Ovary (tissue), 7 donors: ENCODE measurements at regions not wholly inside any gene's neighbourhood (a gene's known extent, or its start where the extent isn't known, plus 50 kb on each side); places are given as distances from the start of the nearest gene placed in this dataset.

Source experiments
- DNase-seq, 5 donors: peaks; one replicate each; pipeline ENCODE4 v3.0.0-alpha.2; 2019 to 2020
- H3K27ac ChIP-seq, 2 donors: fragments of 200-600 bp; one replicate each; pipeline versions ENCODE4 v1.5.1 to v1.8.0; 2019 to 2022
- H3K27me3 ChIP-seq: fragments of 200-600 bp; one replicate; pipeline ENCODE4 v1.8.0; 2022
- H3K36me3 ChIP-seq: fragments of 200-600 bp; sonication (generic); one replicate; pipeline ENCODE4 v1.5.1; 2019
- H3K4me1 ChIP-seq: one replicate; pipeline ENCODE4 v1.8.1; 2013; ENCODE audit warnings: mild to moderate bottlenecking, moderate library complexity; ENCODE audit not compliant: insufficient read depth
- H3K4me3 ChIP-seq: fragments of 200-600 bp; sonication (generic); one replicate; pipeline ENCODE4 v1.5.1; 2017
- H3K9me3 ChIP-seq, 2 donors: fragments of 200-600 bp in 1 of 2; sonication (generic) in 1 of 2; one replicate each; pipeline versions ENCODE4 v1.5.1 to v1.8.1; 2013 to 2019; ENCODE audit warnings: mild to moderate bottlenecking in 1 of 2, moderate library complexity in 1 of 2
- EP300 ChIP-seq: sonication (generic); formaldehyde crosslinking; IDR thresholded peaks from one replicate; pipeline ENCODE4 v1.6.1; 2017; ENCODE audit warnings: antibody characterized with exemption
- POLR2A ChIP-seq: fragments of 450-650 bp; IDR thresholded peaks from one replicate; pipeline ENCODE4 v1.6.1; 2017; ENCODE audit warnings: antibody characterized with exemption, mild to moderate bottlenecking, moderate library complexity
- WGBS, 3 donors: extraction: QIAGEN DNeasy Blood & Tissue Kit in 1 of 3; methylation state at CpG; one replicate each; pipeline versions ENCODE4 v1.1.5 to v1.1.7; 2013 to 2017; 5-methylcytosine and 5-hydroxymethylcytosine counted together
- intact Hi-C, 4 donors: fragments of 100-400 bp; cut with DNase I; formaldehyde crosslinking; loops; one replicate each; pipeline versions ENCODE4 v1.11.0 to v1.15.1; 2022 to 2023
- TF ChIP-seq, protein P1 (sequence below), 3 donors: fragments of 450-650 bp in 2 of 3; fragments of 200-600 bp in 1 of 3; IDR thresholded peaks; one replicate each; pipeline versions ENCODE4 v1.5.1 to v1.8.0; 2016 to 2022; ENCODE audit warnings: antibody characterized with exemption in 3 of 3, mild to moderate bottlenecking in 1 of 3
- donor health status: DM: no; HTN: no; CAD: no; lungs with moderate emphysema.
- donor health status: DM: no; HTN: no; CAD: no.
- donor health status: Bipolar disorder and iron deficiency.
- donor health status: DM: no; HTN: no; CAD: no.
- donor health status: DM: yes; HTN: yes; CAD: no.

DNA sequence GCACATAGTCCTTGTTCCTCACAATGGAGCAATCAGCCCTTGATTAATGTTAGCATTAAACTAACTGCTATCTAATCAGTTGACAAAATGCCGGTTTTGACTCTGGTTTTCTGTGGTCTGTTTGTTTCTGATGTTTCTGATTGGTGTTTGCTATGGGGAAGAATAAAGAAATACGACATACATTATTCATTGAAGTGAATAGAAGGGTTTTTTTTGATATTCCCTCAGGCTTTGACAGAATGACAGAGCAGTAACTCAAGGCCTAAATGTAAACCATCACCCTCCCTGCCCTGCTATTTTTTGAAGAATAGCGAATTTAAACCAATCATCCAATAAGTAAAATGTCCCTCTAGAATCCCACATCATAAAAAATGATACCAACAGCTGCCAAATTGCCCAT lies 65.5 kb upstream of the HS3ST1 start:
- no peak for DNase-seq
- Histone ChIP-seq H3K36me3 (no peaks in the 10 kb centered on the region), H3K4me1 (no peaks in the 10 kb centered on the region), H3K27ac (no peak overlapping the region), H3K4me3 (no peak overlapping the region), H3K9me3 (no peaks in the 10 kb centered on the region), H3K27me3 (no peaks in the 10 kb centered on the region)
- TF ChIP-seq, protein P1, sequence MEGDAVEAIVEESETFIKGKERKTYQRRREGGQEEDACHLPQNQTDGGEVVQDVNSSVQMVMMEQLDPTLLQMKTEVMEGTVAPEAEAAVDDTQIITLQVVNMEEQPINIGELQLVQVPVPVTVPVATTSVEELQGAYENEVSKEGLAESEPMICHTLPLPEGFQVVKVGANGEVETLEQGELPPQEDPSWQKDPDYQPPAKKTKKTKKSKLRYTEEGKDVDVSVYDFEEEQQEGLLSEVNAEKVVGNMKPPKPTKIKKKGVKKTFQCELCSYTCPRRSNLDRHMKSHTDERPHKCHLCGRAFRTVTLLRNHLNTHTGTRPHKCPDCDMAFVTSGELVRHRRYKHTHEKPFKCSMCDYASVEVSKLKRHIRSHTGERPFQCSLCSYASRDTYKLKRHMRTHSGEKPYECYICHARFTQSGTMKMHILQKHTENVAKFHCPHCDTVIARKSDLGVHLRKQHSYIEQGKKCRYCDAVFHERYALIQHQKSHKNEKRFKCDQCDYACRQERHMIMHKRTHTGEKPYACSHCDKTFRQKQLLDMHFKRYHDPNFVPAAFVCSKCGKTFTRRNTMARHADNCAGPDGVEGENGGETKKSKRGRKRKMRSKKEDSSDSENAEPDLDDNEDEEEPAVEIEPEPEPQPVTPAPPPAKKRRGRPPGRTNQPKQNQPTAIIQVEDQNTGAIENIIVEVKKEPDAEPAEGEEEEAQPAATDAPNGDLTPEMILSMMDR (IDR thresholded peaks at IDR 0.05): no peak
- TF ChIP-seq EP300: no peak
- TF ChIP-seq POLR2A: no peak
- WGBS, 3 donors: 70 to 76% (median 73%) methylated on average over 3 of the region's 3 CpGs
- intact Hi-C loops: no loop called here

DNA sequence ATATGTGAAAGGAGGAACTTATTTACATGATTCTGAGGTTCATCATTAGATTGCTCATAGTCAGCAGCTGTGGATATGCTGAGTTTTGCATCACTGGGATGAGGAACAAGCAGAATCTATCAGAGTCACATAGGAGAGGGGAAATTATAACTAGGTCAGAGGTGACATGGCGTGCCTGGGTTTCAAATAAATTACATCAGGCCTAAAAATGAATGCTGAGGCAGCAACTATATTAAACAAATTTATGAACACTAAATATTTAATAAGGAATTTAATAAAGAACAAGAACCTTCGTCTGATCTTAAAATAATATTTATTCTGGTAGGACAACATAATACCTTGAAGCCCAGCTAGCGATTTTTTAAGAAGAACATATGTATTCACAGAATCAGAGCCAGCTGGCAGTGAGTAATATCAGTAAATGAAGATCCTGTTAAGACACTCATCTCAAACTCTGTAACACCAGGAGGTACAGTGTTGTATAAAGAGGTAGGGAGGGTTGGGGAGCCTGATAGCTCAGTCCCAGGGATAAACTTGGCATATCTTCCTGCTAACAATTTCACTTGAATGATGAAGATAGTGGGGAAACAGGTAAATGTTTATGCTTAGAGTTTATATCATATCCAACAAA lies 60.9 kb upstream of the HS3ST1 start:
- H3K4me1 ChIP-seq: peaks cover 2% of the 10 kb centered on the region
- DNase-seq: no peak
- no peaks in the 10 kb centered on the region for H3K36me3 ChIP-seq
- no peaks in the 10 kb centered on the region for H3K27me3 ChIP-seq
- H3K4me3 ChIP-seq: no peak overlapping the region
- intact Hi-C loops: no loop called here
- no peaks in the 10 kb centered on the region for H3K9me3 ChIP-seq
- WGBS, 3 donors: 69 to 78% (median 78%) methylated on average over 3 of the region's 3 CpGs
- TF ChIP-seq EP300 (no peak), POLR2A (no peak)
- TF ChIP-seq, protein P1 (IDR thresholded peaks at IDR 0.05): no peak
- no peak overlapping the region for H3K27ac ChIP-seq

DNA sequence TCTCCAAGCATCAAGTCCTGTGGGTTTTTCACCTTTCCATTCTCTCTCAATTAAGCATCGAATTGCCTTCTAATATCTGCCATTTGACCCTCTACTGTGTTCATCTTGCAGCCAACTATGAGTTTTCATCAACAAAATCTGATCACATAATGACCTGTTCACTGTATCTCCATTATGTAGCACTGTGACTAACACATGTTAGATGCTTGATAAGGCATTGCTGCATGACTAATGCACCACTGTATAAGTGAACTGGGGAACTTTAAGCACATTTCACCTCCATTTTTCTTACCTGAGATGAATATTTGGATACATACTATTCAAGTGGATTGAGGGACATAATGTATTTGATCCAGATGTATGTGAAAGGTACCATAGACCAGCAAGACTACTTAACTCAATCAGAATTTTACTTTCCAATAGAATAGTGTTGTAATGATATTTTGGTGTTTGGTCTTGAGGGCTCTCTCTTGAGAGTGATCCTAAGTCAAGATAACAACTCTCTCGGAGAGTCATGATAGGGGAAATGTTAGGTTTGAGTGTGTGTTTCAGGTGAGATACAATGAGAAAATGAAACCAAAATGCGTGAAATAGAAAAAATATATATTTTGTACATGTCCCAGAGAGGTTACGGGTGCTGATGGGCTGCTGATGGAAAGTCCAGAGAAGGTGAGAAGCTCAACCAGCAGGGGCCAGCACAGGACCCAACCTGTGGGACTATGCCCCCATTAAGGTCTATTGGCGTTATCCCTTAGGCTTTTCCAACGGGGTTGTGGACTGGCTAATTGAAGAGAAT lies 60.2 kb upstream of the HS3ST1 start:
- TF ChIP-seq EP300: no peak
- TF ChIP-seq, protein P1 (IDR thresholded peaks at IDR 0.05): no peak
- TF ChIP-seq POLR2A: no peak
- Histone ChIP-seq H3K4me3 (no peak overlapping the region), H3K27ac (no peak overlapping the region), H3K4me1 (peaks cover 2% of the 10 kb centered on the region), H3K27me3 (no peaks in the 10 kb centered on the region), H3K36me3 (no peaks in the 10 kb centered on the region), H3K9me3 (no peaks in the 10 kb centered on the region)
- WGBS, 3 donors: 74 to 84% (median 74%) methylated on average over 6 of the region's 6 CpGs
- DNase-seq: no peak
- intact Hi-C loops: no loop called here

DNA sequence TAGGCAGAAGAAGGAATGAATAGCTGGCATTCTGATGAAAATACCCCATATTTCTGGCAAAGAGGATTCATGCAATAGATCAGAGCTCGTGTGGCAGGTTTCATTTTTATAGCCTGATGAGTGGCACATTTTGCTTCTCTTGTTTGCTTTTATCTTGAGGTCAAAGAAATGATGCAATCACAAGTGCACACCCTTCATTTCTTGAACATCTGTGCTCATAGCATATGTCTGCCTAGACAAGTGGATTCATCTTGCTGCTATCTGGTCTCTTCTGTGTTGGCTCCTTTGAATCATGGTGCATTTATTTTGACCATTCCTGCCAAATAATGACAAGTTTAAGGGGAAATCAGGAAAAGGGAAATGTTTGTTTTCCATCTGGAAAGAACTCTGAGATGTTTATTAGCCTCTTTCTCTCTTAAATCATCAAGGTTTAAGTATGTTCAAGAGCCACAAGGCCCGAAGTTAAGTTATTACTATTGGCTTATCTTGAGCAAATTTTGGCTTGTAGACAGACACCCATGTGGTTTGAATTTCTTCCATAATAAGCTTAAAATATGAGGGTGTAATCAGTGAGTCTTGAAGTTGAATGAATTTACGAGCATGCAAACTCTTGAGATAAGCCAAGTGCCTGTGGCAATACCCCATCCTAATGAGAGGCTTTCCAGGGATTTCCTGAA lies 59.3 kb upstream of the HS3ST1 start:
- no peaks in the 10 kb centered on the region for H3K36me3 ChIP-seq
- DNase-seq: no peak
- peaks cover 2% of the 10 kb centered on the region for H3K4me1 ChIP-seq
- intact Hi-C loops: no loop called here
- no peak overlapping the region for H3K4me3 ChIP-seq
- WGBS, 3 donors: 18 to 32% (median 25%) methylated on average over 3 of the region's 3 CpGs
- no peaks in the 10 kb centered on the region for H3K27me3 ChIP-seq
- TF ChIP-seq EP300 (no peak), POLR2A (no peak)
- TF ChIP-seq, protein P1 (IDR thresholded peaks at IDR 0.05): no peak
- H3K9me3 ChIP-seq: no peaks in the 10 kb centered on the region
- H3K27ac ChIP-seq: no peak overlapping the region
